Naive thymus-derived CD8-positive, alpha-beta T cell (primary cell): ENCODE measurements at regions not wholly inside any gene's neighbourhood (a gene's known extent, or its start where the extent isn't known, plus 50 kb on each side); places are given as distances from the start of the nearest gene placed in this dataset.

ENCODE experiments used
- ATAC-seq, 2 donors: fragments of 150-1000 bp; cut with Tn5 transposase in 1 of 2; sonication (Bioruptor Pico), chemical (Tn5 transposase) in 1 of 2; 1 replicate in 1 of 2; 2 replicates in 1 of 2; pipeline ENCODE4 v1.10.0; 2021; ENCODE audit warnings: mild to moderate bottlenecking in 2 of 2, moderate library complexity in 2 of 2
- POLR2A ChIA-PET: fragments of 350-600 bp; sonication (Branson Sonifier 250); formaldehyde crosslinking; loops from one replicate; lab custom pipeline; 2021; ENCODE audit warnings: antibody characterized with exemption; lab: Charles Lee
- DNase-seq, 10 donors: peaks; one replicate each; pipeline versions ENCODE4 v3.0.0 to v3.0.0-alpha.2; 2020 to 2022
- H3K27ac Mint-ChIP-seq, 10 donors: one replicate each; pipeline ENCODE4 v1.8.0; 2020 to 2022; ENCODE audit warnings: mild to moderate bottlenecking in 10 of 10, mixed read lengths in 10 of 10, moderate library complexity in 4 of 10, inconsistent platforms in 1 of 10
- H3K27me3 Mint-ChIP-seq, 5 donors: one replicate each; pipeline ENCODE4 v1.8.0; 2021 to 2022; ENCODE audit warnings: mixed read lengths in 5 of 5
- H3K36me3 Mint-ChIP-seq, 3 donors: one replicate each; pipeline ENCODE4 v1.8.0; 2020 to 2022; ENCODE audit warnings: mixed read lengths in 3 of 3, mild to moderate bottlenecking in 2 of 3, inconsistent platforms in 1 of 3
- H3K4me1 Mint-ChIP-seq, 4 donors: one replicate each; pipeline ENCODE4 v1.8.0; 2021 to 2022; ENCODE audit warnings: mixed read lengths in 4 of 4
- H3K4me3 Mint-ChIP-seq, 10 donors: one replicate each; pipeline ENCODE4 v1.8.0; 2020 to 2022; ENCODE audit warnings: mild to moderate bottlenecking in 10 of 10, mixed read lengths in 10 of 10, moderate library complexity in 6 of 10, inconsistent platforms in 1 of 10
- H3K9me3 Mint-ChIP-seq, 9 donors: one replicate each; pipeline ENCODE4 v1.8.0; 2020 to 2022; ENCODE audit warnings: mixed read lengths in 9 of 9, mild to moderate bottlenecking in 3 of 9, inconsistent platforms in 1 of 9, moderate library complexity in 1 of 9

GRCh38 chr1:105795741-105796140, 1260.7 kb upstream of the PRMT6 start:
- ATAC-seq, result no peak
- no peak for DNase-seq
- Mint-ChIP-seq H3K4me3 (no peak overlapping the region), H3K36me3 (no peaks in the 10 kb centered on the region), H3K27ac (no peak overlapping the region), H3K9me3 (peaks cover 0 to 22% (median 9%) of the 10 kb centered on the region in 9 donors), H3K4me1 (no peaks in the 10 kb centered on the region), H3K27me3 (no peaks in the 10 kb centered on the region)
- POLR2A ChIA-PET, result no interaction called here

GRCh38 chr1:105830571-105831146, 1225.8 kb upstream of the PRMT6 start:
- Mint-ChIP-seq H3K27ac (no peak overlapping the region), H3K36me3 (no peaks in the 10 kb centered on the region), H3K9me3 (peaks cover 0 to 11% (median 4%) of the 10 kb centered on the region in 9 donors), H3K4me3 (no peak overlapping the region), H3K27me3 (no peaks in the 10 kb centered on the region), H3K4me1 (no peaks in the 10 kb centered on the region)
- DNase-seq, result no peak
- POLR2A ChIA-PET, result no interaction called here
- no peak for ATAC-seq

GRCh38 chr1:105838071-105838470, 1218.4 kb upstream of the PRMT6 start:
- Mint-ChIP-seq H3K4me3 (no peak overlapping the region), H3K27ac (no peak overlapping the region), H3K4me1 (no peaks in the 10 kb centered on the region), H3K9me3 (peaks cover 6 to 27% (median 12%) of the 10 kb centered on the region in 9 donors), H3K27me3 (no peaks in the 10 kb centered on the region), H3K36me3 (no peaks in the 10 kb centered on the region)
- POLR2A ChIA-PET, result no interaction called here
- DNase-seq, result no peak
- ATAC-seq, result no peak

GRCh38 chr1:105865546-105865945, 1190.9 kb upstream of the PRMT6 start:
- H3K27me3 Mint-ChIP-seq, result no peaks in the 10 kb centered on the region
- H3K9me3 Mint-ChIP-seq, result peaks cover 2 to 23% (median 13%) of the 10 kb centered on the region in 9 donors
- DNase-seq (no peak), ATAC-seq (no peak)
- no peak overlapping the region for H3K27ac Mint-ChIP-seq
- no peaks in the 10 kb centered on the region for H3K4me1 Mint-ChIP-seq
- H3K4me3 Mint-ChIP-seq, result no peak overlapping the region
- POLR2A ChIA-PET, result no interaction called here
- peaks cover 0 to 5% (median 0%) of the 10 kb centered on the region in 3 donors for H3K36me3 Mint-ChIP-seq

- ATAC-seq, result no peak
- H3K27ac Mint-ChIP-seq, result no peak overlapping the region
- H3K27me3 Mint-ChIP-seq, result no peaks in the 10 kb centered on the region
- H3K9me3 Mint-ChIP-seq, result peaks cover 0 to 36% (median 13%) of the 10 kb centered on the region in 9 donors
- H3K4me3 Mint-ChIP-seq, result no peak overlapping the region
- DNase-seq, result no peak
- H3K4me1 Mint-ChIP-seq, result peaks cover 0 to 5% (median 0%) of the 10 kb centered on the region in 4 donors
- POLR2A ChIA-PET, result no interaction called here
- no peaks in the 10 kb centered on the region for H3K36me3 Mint-ChIP-seq
These were observed 1183.7 kb upstream of the PRMT6 start for GRCh38 chr1:105872817-105873216.

GRCh38 chr1:105874621-105875020, 1181.9 kb upstream of the PRMT6 start:
- Mint-ChIP-seq H3K9me3 (peaks cover 5 to 35% (median 14%) of the 10 kb centered on the region in 9 donors), H3K4me3 (no peak overlapping the region), H3K36me3 (no peaks in the 10 kb centered on the region), H3K4me1 (peaks cover 0 to 5% (median 0%) of the 10 kb centered on the region in 4 donors), H3K27me3 (no peaks in the 10 kb centered on the region), H3K27ac (no peak overlapping the region)
- no peak for DNase-seq
- POLR2A ChIA-PET, result no interaction called here
- ATAC-seq, result no peak

- ATAC-seq, result no peak
- Mint-ChIP-seq H3K27ac (no peak overlapping the region), H3K9me3 (peaks cover 4 to 35% (median 19%) of the 10 kb centered on the region in 9 donors), H3K4me3 (no peak overlapping the region), H3K4me1 (no peaks in the 10 kb centered on the region), H3K27me3 (no peaks in the 10 kb centered on the region), H3K36me3 (peaks cover 0 to 7% (median 0%) of the 10 kb centered on the region in 3 donors)
- no peak for DNase-seq
- POLR2A ChIA-PET, result no interaction called here
These were observed 1170.2 kb upstream of the PRMT6 start for GRCh38 chr1:105886309-105886708.

- Mint-ChIP-seq H3K9me3 (peaks cover 4 to 46% (median 18%) of the 10 kb centered on the region in 9 donors), H3K4me1 (no peaks in the 10 kb centered on the region), H3K36me3 (peaks cover 0 to 8% (median 0%) of the 10 kb centered on the region in 3 donors), H3K4me3 (no peak overlapping the region), H3K27ac (no peak overlapping the region), H3K27me3 (no peaks in the 10 kb centered on the region)
- ATAC-seq (no peak), DNase-seq (no peak)
- POLR2A ChIA-PET, result no interaction called here
These were observed 1165.2 kb upstream of the PRMT6 start for GRCh38 chr1:105891308-105891707.

GRCh38 chr1:105894006-105894405, 1162.5 kb upstream of the PRMT6 start:
- no peaks in the 10 kb centered on the region for H3K27me3 Mint-ChIP-seq
- no peak overlapping the region for H3K27ac Mint-ChIP-seq
- peaks cover 5 to 51% (median 27%) of the 10 kb centered on the region in 9 donors for H3K9me3 Mint-ChIP-seq
- ATAC-seq, result no peak
- no peak for DNase-seq
- peaks cover 0 to 12% (median 0%) of the 10 kb centered on the region in 3 donors for H3K36me3 Mint-ChIP-seq
- POLR2A ChIA-PET, result no interaction called here
- no peak overlapping the region for H3K4me3 Mint-ChIP-seq
- H3K4me1 Mint-ChIP-seq, result no peaks in the 10 kb centered on the region

GRCh38 chr1:105909811-105910210, 1146.7 kb upstream of the PRMT6 start:
- ATAC-seq (no peak), DNase-seq (no peak)
- no peaks in the 10 kb centered on the region for H3K4me1 Mint-ChIP-seq
- H3K27ac Mint-ChIP-seq, result no peak overlapping the region
- H3K4me3 Mint-ChIP-seq, result no peak overlapping the region
- H3K9me3 Mint-ChIP-seq, result peaks cover 0 to 19% (median 10%) of the 10 kb centered on the region in 9 donors
- no peaks in the 10 kb centered on the region for H3K36me3 Mint-ChIP-seq
- POLR2A ChIA-PET, result no interaction called here
- no peaks in the 10 kb centered on the region for H3K27me3 Mint-ChIP-seq

GRCh38 chr1:105914403-105914802, 1142.1 kb upstream of the PRMT6 start:
- peaks cover 0 to 16% (median 6%) of the 10 kb centered on the region in 9 donors for H3K9me3 Mint-ChIP-seq
- DNase-seq (no peak), ATAC-seq (no peak)
- POLR2A ChIA-PET, result no interaction called here
- no peak overlapping the region for H3K27ac Mint-ChIP-seq
- no peaks in the 10 kb centered on the region for H3K4me1 Mint-ChIP-seq
- H3K27me3 Mint-ChIP-seq, result no peaks in the 10 kb centered on the region
- no peak overlapping the region for H3K4me3 Mint-ChIP-seq
- H3K36me3 Mint-ChIP-seq, result no peaks in the 10 kb centered on the region

- H3K27me3 Mint-ChIP-seq, result no peaks in the 10 kb centered on the region
- H3K4me3 Mint-ChIP-seq, result no peak overlapping the region
- H3K27ac Mint-ChIP-seq, result no peak overlapping the region
- H3K36me3 Mint-ChIP-seq, result no peaks in the 10 kb centered on the region
- ATAC-seq, result no peak
- no peaks in the 10 kb centered on the region for H3K4me1 Mint-ChIP-seq
- H3K9me3 Mint-ChIP-seq, result peaks cover 0 to 26% (median 11%) of the 10 kb centered on the region in 9 donors
- POLR2A ChIA-PET, result no interaction called here
- no peak for DNase-seq
These were observed 1121.7 kb upstream of the PRMT6 start for GRCh38 chr1:105934806-105935205.

- H3K27ac Mint-ChIP-seq, result no peak overlapping the region
- no peaks in the 10 kb centered on the region for H3K36me3 Mint-ChIP-seq
- H3K4me1 Mint-ChIP-seq, result no peaks in the 10 kb centered on the region
- ATAC-seq, result no peak
- POLR2A ChIA-PET, result no interaction called here
- H3K4me3 Mint-ChIP-seq, result no peak overlapping the region
- DNase-seq, result no peak
- peaks cover 0 to 39% (median 16%) of the 10 kb centered on the region in 9 donors for H3K9me3 Mint-ChIP-seq
- H3K27me3 Mint-ChIP-seq, result no peaks in the 10 kb centered on the region
These were observed 1091.6 kb upstream of the PRMT6 start for GRCh38 chr1:105964879-105965278.

- H3K27me3 Mint-ChIP-seq, result no peaks in the 10 kb centered on the region
- H3K27ac Mint-ChIP-seq, result no peak overlapping the region
- no peak for ATAC-seq
- no peak overlapping the region for H3K4me3 Mint-ChIP-seq
- POLR2A ChIA-PET, result no interaction called here
- no peaks in the 10 kb centered on the region for H3K4me1 Mint-ChIP-seq
- peaks cover 0 to 25% (median 9%) of the 10 kb centered on the region in 9 donors for H3K9me3 Mint-ChIP-seq
- DNase-seq, result no peak
- H3K36me3 Mint-ChIP-seq, result peaks cover 0 to 7% (median 0%) of the 10 kb centered on the region in 3 donors
These were observed 1059.0 kb upstream of the PRMT6 start for GRCh38 chr1:105997516-105997915.
